ENCODE measurements at regions not wholly inside any gene's neighbourhood (a gene's known extent, or its start where the extent isn't known, plus 50 kb on each side); places are given as distances from the start of the nearest gene placed in this dataset.

- Histone ChIP-seq H3K79me2 (ENCODE audit: control insufficient read depth, insufficient read depth, low read length) (no peaks in the 10 kb centered on the region), H3K27ac (ENCODE audit: insufficient read depth, low read depth, low read length) (no peak overlapping the region), H3K27me3 (ENCODE audit: control insufficient read depth in 2 of 2, insufficient read depth in 2 of 2, low read length in 2 of 2) (peaks cover 0 to 4% of the 10 kb centered on the region in 2 experiments), H3K4me3 (replicated peaks in 1 of 3; ENCODE audit: insufficient read depth in 1 of 3, low read depth in 1 of 3, low read length in 3 of 3) (no peak overlapping the region), H4K20me1 (replicated peaks; ENCODE audit: control insufficient read depth, extremely low read depth, insufficient read depth, low read length) (no peaks in the 10 kb centered on the region), H2AFZ (ENCODE audit: low read depth, low read length) (no peak overlapping the region), H3K4me2 (ENCODE audit: insufficient read depth, low read length) (no peak overlapping the region), H3K9me1 (replicated peaks; ENCODE audit: control insufficient read depth, extremely low read depth, insufficient read depth, low read length) (no peaks in the 10 kb centered on the region), H3K4me1 (ENCODE audit: control insufficient read depth, extremely low read depth, insufficient read depth, low read length) (no peaks in the 10 kb centered on the region), H3K9me3 (replicated peaks; ENCODE audit: control insufficient read depth, insufficient read depth, low read length) (no peaks in the 10 kb centered on the region), H3K36me3 (ENCODE audit: control insufficient read depth in 2 of 2, extremely low read depth in 1 of 2, insufficient read depth in 2 of 2, low read length in 2 of 2) (no peaks in the 10 kb centered on the region), H3K9ac (replicated peaks; ENCODE audit: extremely low read depth, insufficient read depth, low read length) (no peak overlapping the region)
- no peak for DNase-seq (ENCODE audit: low read depth, low spot score)
- no peak for TF ChIP-seq MYC (IDR thresholded peaks at IDR 0.05; ENCODE audit: low read depth, low read length)
- TF ChIP-seq EZH2 (IDR thresholded peaks at IDR 0.05; ENCODE audit: borderline replicate concordance, low read depth, low read length, severe bottlenecking), result no peak
- no peak for TF ChIP-seq CTCF (IDR thresholded peaks at IDR 0.05; ENCODE audit: extremely low read depth in 1 of 2, insufficient read depth in 1 of 2, low read depth in 1 of 2, low read length in 2 of 2)
- TF ChIP-seq, protein P1, sequence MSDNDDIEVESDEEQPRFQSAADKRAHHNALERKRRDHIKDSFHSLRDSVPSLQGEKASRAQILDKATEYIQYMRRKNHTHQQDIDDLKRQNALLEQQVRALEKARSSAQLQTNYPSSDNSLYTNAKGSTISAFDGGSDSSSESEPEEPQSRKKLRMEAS (IDR thresholded peaks at IDR 0.05; ENCODE audit: insufficient read depth, insufficient read length), result no peak
- no peak for TF ChIP-seq JUN (IDR thresholded peaks at IDR 0.05; ENCODE audit: borderline replicate concordance, insufficient read depth, insufficient read length, low read depth)
- TF ChIP-seq POLR2A (IDR thresholded peaks at IDR 0.05; ENCODE audit: low read depth, low read length), result no peak
- TF ChIP-seq GATA2 (IDR thresholded peaks at IDR 0.05; ENCODE audit: insufficient read depth, insufficient read length, low read depth, low read length), result no peak
- TF ChIP-seq FOS (IDR thresholded peaks at IDR 0.05; ENCODE audit: borderline replicate concordance, insufficient read depth, low read length), result no peak
- no peak for TF ChIP-seq POLR2AphosphoS5 (IDR thresholded peaks at IDR 0.05; ENCODE audit: insufficient read depth, low read depth, low read length)
- POLR2A ChIA-PET, result no interaction called here
- no TSS peak for BruUV-seq (replicated peaks)
- CTCF ChIA-PET, result no interaction called here
- dilution Hi-C loops (cut with MboI; ENCODE audit: extremely low pct_ligation_motif_present, low sequenced_read_pairs), result no loop called here
- no peak for FAIRE-seq
- intact Hi-C loops (cut with micrococcal nuclease), result no loop called here
These were observed 83.0 kb downstream of the LLPH start for GRCh38 chr12:66047411-66048021.
